OCI-LY1 (cell line): ENCODE measurements at regions not wholly inside any gene's neighbourhood (a gene's known extent, or its start where the extent isn't known, plus 50 kb on each side); places are given as distances from the start of the nearest gene placed in this dataset.

Experiments
- H2AFZ ChIP-seq: fragments of 200-600 bp; sonication (generic), shearing (Covaris generic); 2 replicates; pipeline ENCODE4 v1.6.0; 2014; ENCODE audit warnings: antibody characterized with exemption, mild to moderate bottlenecking, low read length
- H3F3A ChIP-seq: fragments of 200-600 bp; sonication (generic), shearing (Covaris generic); 2 replicates; pipeline ENCODE4 v1.6.0; 2014; ENCODE audit warnings: mild to moderate bottlenecking, antibody characterized with exemption, low read length, moderate library complexity; ENCODE audit not compliant: insufficient read depth
- H3K27ac ChIP-seq: fragments of 200-600 bp; sonication (generic); 2 replicates; pipeline ENCODE4 v1.5.1; 2014; ENCODE audit warnings: low read length, mixed run types, mild to moderate bottlenecking, low read depth; ENCODE audit not compliant: poor library complexity, severe bottlenecking
- H3K27me3 ChIP-seq: fragments of 200-600 bp; sonication (generic); 2 replicates; pipeline ENCODE4 v1.6.0; 2014; ENCODE audit warnings: antibody characterized with exemption, mild to moderate bottlenecking, low read length, moderate library complexity; ENCODE audit not compliant: insufficient read depth
- H3K36me3 ChIP-seq: fragments of 200-600 bp; sonication (generic); 2 replicates; pipeline ENCODE4 v1.6.1; 2014; ENCODE audit warnings: mild to moderate bottlenecking, antibody characterized with exemption, low read length, moderate library complexity, mixed read lengths; ENCODE audit not compliant: insufficient read depth
- H3K4me1 ChIP-seq: fragments of 200-600 bp; sonication (generic); 2 replicates; pipeline ENCODE4 v1.5.1; 2014; ENCODE audit warnings: mild to moderate bottlenecking, low read length, moderate library complexity; ENCODE audit not compliant: insufficient read depth, severe bottlenecking
- H3K4me2 ChIP-seq: fragments of 200-600 bp; sonication (generic), shearing (Covaris generic); 2 replicates; pipeline ENCODE4 v1.6.1; 2014; ENCODE audit warnings: low read length
- H3K4me3 ChIP-seq: fragments of 200-600 bp; sonication (generic); 2 replicates; pipeline ENCODE4 v1.5.1; 2014; ENCODE audit warnings: low read length, low read depth, mild to moderate bottlenecking, mixed read lengths; ENCODE audit not compliant: poor library complexity, severe bottlenecking
- H3K79me2 ChIP-seq: fragments of 200-600 bp; shearing (Covaris generic); 2 replicates; pipeline ENCODE4 v1.6.1; 2016; ENCODE audit warnings: mixed run types, low read length, mixed read lengths; ENCODE audit not compliant: insufficient read depth
- H3K9ac ChIP-seq: fragments of 200-600 bp; sonication (generic), shearing (Covaris generic); 2 replicates; pipeline ENCODE4 v1.6.1; 2014; ENCODE audit warnings: mild to moderate bottlenecking, low read length, mixed read lengths
- H3K9me2 ChIP-seq: fragments of 200-600 bp; sonication (generic), shearing (Covaris generic); 2 replicates; pipeline ENCODE4 v1.6.1; 2014; ENCODE audit warnings: low read depth, mild to moderate bottlenecking, low read length, mixed read lengths
- H3K9me3 ChIP-seq: fragments of 200-600 bp; shearing (Covaris generic); 2 replicates; pipeline ENCODE4 v1.6.1; 2014; ENCODE audit warnings: low read length, mixed read lengths
- H4K20me1 ChIP-seq: fragments of 200-600 bp; sonication (generic), shearing (Covaris generic); 2 replicates; pipeline ENCODE4 v1.6.0; 2016; ENCODE audit warnings: mild to moderate bottlenecking, low read length; ENCODE audit not compliant: insufficient read depth
- CTCF ChIP-seq: fragments of 200-600 bp; sonication (generic), shearing (Covaris generic); IDR thresholded peaks from 2 replicates; pipeline ENCODE4 v1.5.1; 2017; ENCODE audit warnings: mild to moderate bottlenecking, antibody characterized with exemption, low read length, moderate library complexity, mixed read lengths
- EZH2 ChIP-seq: fragments of 200-600 bp; sonication (generic), shearing (Covaris generic); IDR thresholded peaks from 2 replicates; pipeline ENCODE4 v1.8.0; 2017; ENCODE audit warnings: borderline replicate concordance, mixed run types, mild to moderate bottlenecking, antibody characterized with exemption, low read length, moderate library complexity, mixed read lengths

- Histone ChIP-seq H3K36me3 (no peaks in the 10 kb centered on the region), H3K4me3 (no peak overlapping the region), H3K79me2 (no peaks in the 10 kb centered on the region), H3K27ac (no peak overlapping the region), H3K9me3 (no peaks in the 10 kb centered on the region), H3K9me2 (no peaks in the 10 kb centered on the region), H2AFZ (no peak overlapping the region), H3F3A (no peaks in the 10 kb centered on the region), H4K20me1 (no peaks in the 10 kb centered on the region), H3K9ac (no peak overlapping the region), H3K4me1 (no peaks in the 10 kb centered on the region), H3K4me2 (no peak overlapping the region), H3K27me3 (no peaks in the 10 kb centered on the region)
- TF ChIP-seq CTCF = no peak
- no peak for TF ChIP-seq EZH2
Observed at GRCh38 chr6:120545353-120545752, 788.9 kb downstream of the TBC1D32 start.

GRCh38 chr6:120534954-120535353 lies 799.3 kb downstream of the TBC1D32 start:
- no peaks in the 10 kb centered on the region for H3K79me2 ChIP-seq
- no peak overlapping the region for H3K27ac ChIP-seq
- H3F3A ChIP-seq = no peaks in the 10 kb centered on the region
- no peaks in the 10 kb centered on the region for H4K20me1 ChIP-seq
- no peaks in the 10 kb centered on the region for H3K9me2 ChIP-seq
- H2AFZ ChIP-seq = no peak overlapping the region
- no peaks in the 10 kb centered on the region for H3K9me3 ChIP-seq
- no peak overlapping the region for H3K4me3 ChIP-seq
- no peak overlapping the region for H3K4me2 ChIP-seq
- H3K36me3 ChIP-seq = no peaks in the 10 kb centered on the region
- no peaks in the 10 kb centered on the region for H3K4me1 ChIP-seq
- no peak for TF ChIP-seq EZH2
- no peak for TF ChIP-seq CTCF
- no peaks in the 10 kb centered on the region for H3K27me3 ChIP-seq
- H3K9ac ChIP-seq = no peak overlapping the region

- Histone ChIP-seq H3F3A (no peaks in the 10 kb centered on the region), H3K9me3 (no peaks in the 10 kb centered on the region), H3K4me3 (no peak overlapping the region), H3K27ac (no peak overlapping the region), H3K9ac (no peak overlapping the region), H3K79me2 (no peaks in the 10 kb centered on the region), H3K27me3 (no peaks in the 10 kb centered on the region), H3K4me2 (no peak overlapping the region), H4K20me1 (no peaks in the 10 kb centered on the region), H3K4me1 (no peaks in the 10 kb centered on the region), H3K36me3 (no peaks in the 10 kb centered on the region), H2AFZ (no peak overlapping the region), H3K9me2 (no peaks in the 10 kb centered on the region)
- TF ChIP-seq CTCF = no peak
- TF ChIP-seq EZH2 = no peak
Observed at GRCh38 chr6:120526576-120526975, 807.7 kb downstream of the TBC1D32 start.
